Frontal cortex (tissue), 3 donors: ENCODE measurements at regions not wholly inside any gene's neighbourhood (a gene's known extent, or its start where the extent isn't known, plus 50 kb on each side); places are given as distances from the start of the nearest gene placed in this dataset.

Experiments used
- DNase-seq, 2 donors: peaks; one replicate each; pipeline ENCODE4 v3.0.0; 2012; ENCODE audit warnings: low spot score in 2 of 2
- FAIRE-seq: peaks from 2 replicates; lab custom pipeline; 2012; peaks lifted over from hg19 to GRCh38; lab: Jason Lieb, UNC
- donor health status: control.
- donor health status: control.
- donor health status: control.

GRCh38 chrX:45743906-45744625 lies 543.4 kb upstream of the DIPK2B start:
- DNase-seq = no peak
- no peak for FAIRE-seq

GRCh38 chrX:45743081-45743533 lies 542.4 kb upstream of the DIPK2B start:
- DNase-seq (no peak), FAIRE-seq (no peak)

DNA sequence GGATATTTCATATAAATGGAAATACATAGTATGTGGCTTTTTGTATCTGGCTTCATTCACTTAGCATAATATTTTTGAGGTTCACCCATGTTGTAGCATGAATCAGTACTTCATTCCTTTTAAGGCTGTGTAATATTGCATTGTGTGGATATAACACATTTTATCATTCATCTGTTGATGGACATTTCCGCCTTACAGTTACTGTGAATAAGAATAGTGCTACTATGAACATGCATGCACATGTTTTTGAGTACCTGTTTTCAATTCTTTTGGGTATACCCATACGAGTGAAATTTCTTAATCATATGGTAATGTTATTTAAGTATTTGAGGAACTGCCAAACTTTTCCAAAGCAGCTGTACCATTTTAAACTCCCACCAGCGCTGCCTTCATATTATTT lies 539.6 kb upstream of the DIPK2B start:
- FAIRE-seq (no peak), DNase-seq (no peak)

- DNase-seq (no peak), FAIRE-seq (no peak)
Measured at GRCh38 chrX:45735571-45735970, 534.9 kb upstream of the DIPK2B start.

DNA sequence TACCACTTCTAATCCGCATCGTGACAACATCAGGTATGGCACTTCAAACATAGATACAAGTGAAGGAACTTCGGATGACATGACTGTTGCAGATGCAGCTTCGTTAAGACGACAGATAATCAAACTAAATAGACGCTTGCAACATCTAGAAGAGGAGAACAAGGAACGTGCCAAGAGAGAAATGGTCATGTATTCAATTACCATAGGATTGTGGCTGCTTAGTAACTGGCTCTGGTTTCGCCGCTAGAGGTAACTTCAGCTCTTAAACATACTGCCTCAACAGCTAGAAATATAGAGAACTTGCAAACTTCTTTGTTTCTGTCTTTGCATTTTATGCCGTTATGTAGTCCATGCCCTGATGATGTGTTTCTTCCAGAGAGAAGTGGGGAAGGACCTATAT lies 530.8 kb upstream of the DIPK2B start:
- FAIRE-seq = no peak

DNA sequence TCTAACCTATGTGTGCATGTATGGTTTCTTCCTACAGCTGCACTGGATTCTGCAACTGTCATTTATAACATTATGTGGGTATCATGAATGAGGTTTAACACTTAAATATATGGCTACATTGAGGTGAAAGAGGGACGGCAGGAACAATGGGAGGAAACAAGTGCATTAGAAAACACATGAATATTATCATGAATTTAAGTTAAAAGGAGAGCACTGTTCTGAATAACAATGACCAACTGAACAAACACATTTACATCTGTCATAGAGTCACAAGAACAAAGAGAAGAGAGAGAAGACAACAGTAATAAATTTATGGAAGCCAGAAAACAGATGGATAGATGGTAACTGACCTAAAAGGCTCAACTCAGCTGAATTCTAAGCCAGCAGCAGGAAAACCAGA lies 527.1 kb upstream of the DIPK2B start:
- DNase-seq (no peak), FAIRE-seq (no peak)

More for the DNA sequence above, 530.8 kb upstream of the DIPK2B start:
- no peak for DNase-seq

- FAIRE-seq (no peak), DNase-seq (no peak)
Measured at GRCh38 chrX:45722471-45722870, 521.8 kb upstream of the DIPK2B start.

- FAIRE-seq (no peak), DNase-seq (no peak)
Measured at GRCh38 chrX:45719751-45720501, 519.2 kb upstream of the DIPK2B start.

DNA sequence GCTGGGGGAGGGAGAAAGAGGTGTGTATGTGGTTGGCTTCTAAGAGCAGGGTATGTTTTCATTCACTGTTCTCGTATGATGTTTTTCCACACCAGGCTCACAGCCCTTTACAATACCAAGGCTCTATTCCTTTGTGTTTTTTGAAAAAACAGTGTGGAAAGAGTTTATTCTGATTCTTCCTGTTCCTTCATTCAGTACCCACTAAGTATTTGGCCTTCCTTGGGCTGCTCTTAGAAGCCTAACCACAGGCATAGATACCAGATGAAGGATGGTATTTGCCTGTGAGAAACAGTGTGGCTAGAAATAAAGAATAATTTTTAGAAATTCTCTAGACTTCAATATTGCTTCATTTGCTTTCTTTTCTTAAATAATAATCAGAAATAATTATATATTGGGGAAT lies 518.0 kb upstream of the DIPK2B start:
- DNase-seq (no peak), FAIRE-seq (no peak)

GRCh38 chrX:45716750-45717149 lies 516.1 kb upstream of the DIPK2B start:
- no peak for DNase-seq
- no peak for FAIRE-seq

GRCh38 chrX:45715748-45716147 lies 515.1 kb upstream of the DIPK2B start:
- FAIRE-seq (no peak), DNase-seq (no peak)

GRCh38 chrX:45714866-45715265 lies 514.2 kb upstream of the DIPK2B start:
- FAIRE-seq (no peak), DNase-seq (no peak)

DNA sequence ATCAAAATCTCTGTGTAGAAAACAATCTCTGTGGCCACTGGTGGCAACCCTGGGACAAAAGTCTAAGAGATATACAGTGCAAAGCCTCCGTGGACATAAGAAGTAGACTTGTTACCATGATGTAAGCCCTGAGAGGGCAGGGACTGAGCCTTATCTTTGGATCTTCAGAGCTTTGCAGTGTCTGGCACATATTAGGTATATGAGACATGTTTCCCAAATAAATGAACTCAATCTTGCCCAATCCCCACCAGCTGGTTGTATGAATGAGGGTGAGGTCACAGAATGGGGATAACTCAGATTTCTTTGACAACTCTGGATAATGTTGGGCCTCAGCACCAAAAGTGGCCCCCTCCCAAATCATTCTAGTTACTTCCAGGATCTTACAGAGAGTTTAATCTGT lies 511.4 kb upstream of the DIPK2B start:
- no peak for FAIRE-seq
- DNase-seq = no peak

GRCh38 chrX:45711231-45711630 lies 510.6 kb upstream of the DIPK2B start:
- DNase-seq (no peak), FAIRE-seq (no peak)

DNA sequence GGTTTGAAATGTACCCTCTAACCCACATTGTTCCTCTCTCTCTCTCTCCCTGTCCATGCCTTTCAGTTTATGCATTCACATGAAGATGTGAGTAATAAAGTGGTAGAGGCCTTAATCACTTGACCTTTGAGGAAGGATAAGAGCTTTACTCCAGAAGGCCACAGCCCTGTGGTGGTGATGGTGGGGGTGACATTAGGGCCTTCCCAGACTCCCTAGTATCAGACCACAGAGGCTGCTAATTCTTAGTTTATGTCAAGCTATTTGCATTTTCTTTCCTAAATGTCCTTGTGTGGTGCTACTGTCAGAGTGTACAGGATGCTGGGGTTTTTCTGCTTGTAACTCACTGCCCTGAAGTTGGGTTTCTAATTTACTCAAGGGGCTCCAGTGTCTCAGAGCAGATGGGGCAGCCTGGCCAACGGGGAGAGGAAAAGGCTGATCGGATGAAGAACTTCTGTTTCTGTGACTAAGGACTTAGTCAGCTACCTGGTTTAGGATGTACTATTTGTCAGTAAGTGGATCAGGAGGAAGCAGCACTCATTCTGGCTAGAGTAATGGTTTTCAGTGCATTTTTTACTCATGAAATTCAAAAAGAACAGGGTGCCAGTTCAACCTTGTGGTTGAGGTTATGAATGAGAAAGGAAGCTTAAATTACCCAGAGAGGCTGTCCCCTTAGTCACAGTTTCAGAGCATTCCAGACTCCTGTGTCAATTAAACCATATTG lies 509.6 kb upstream of the DIPK2B start:
- no peak for FAIRE-seq
- DNase-seq = no peak

- FAIRE-seq (no peak), DNase-seq (no peak)
Measured at GRCh38 chrX:45709381-45709780, 508.7 kb upstream of the DIPK2B start.

- no peak for DNase-seq
- FAIRE-seq = no peak
Measured at GRCh38 chrX:45699158-45699557, 498.5 kb upstream of the DIPK2B start.

GRCh38 chrX:45697591-45697990 lies 496.9 kb upstream of the DIPK2B start:
- DNase-seq = no peak
- FAIRE-seq = no peak

DNA sequence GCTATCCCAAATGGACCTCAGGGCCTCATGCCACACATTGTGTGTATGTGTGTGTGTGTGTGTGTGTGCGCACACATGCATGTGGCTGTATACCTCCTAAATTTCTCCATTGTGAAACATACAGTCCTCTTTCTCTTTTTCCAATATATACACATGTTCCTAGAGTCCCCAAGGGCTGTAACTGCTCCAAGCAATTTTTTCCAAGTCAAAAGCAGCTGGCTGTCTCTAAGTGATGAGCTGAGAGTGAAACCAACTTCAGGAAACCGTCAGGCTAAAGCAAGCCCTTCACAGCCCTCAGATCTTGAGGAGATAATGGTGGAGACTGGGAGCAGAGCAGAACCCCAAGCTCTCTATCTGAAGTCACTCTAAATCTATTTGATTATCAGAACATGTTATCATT lies 496.1 kb upstream of the DIPK2B start:
- FAIRE-seq (no peak), DNase-seq (no peak)

GRCh38 chrX:45689971-45690370 lies 489.3 kb upstream of the DIPK2B start:
- FAIRE-seq = no peak

GRCh38 chrX:45683914-45684313 lies 483.2 kb upstream of the DIPK2B start:
- FAIRE-seq (no peak), DNase-seq (no peak)

More at GRCh38 chrX:45689971-45690370, 489.3 kb upstream of the DIPK2B start:
- no peak for DNase-seq
